GM06990 (cell line): ENCODE measurements at regions not wholly inside any gene's neighbourhood (a gene's known extent, or its start where the extent isn't known, plus 50 kb on each side); places are given as distances from the start of the nearest gene placed in this dataset.
"Not testable (repeated sequence)": the region's sequence is repeated elsewhere in the genome, so short reads cannot be mapped to it uniquely, and the experiment has no call there.

Source experiments
- DNase-seq: peaks from one replicate; pipeline ENCODE4 v3.0.0-alpha.2; 2011; ENCODE audit not compliant: insufficient read length; ENCODE audit errors: extremely low read depth
- H3K27me3 ChIP-seq: replicated peaks from 2 replicates; pipeline ENCODE4 v1.6.0; 2011; ENCODE audit warnings: low read length; ENCODE audit not compliant: control insufficient read depth, insufficient read depth
- H3K36me3 ChIP-seq: 2 replicates; pipeline ENCODE4 v1.5.1; 2011; ENCODE audit warnings: low read length; ENCODE audit not compliant: control insufficient read depth, insufficient read depth
- H3K4me3 ChIP-seq: replicated peaks from 2 replicates; pipeline ENCODE4 v1.5.1; 2011; ENCODE audit warnings: low read depth, mild to moderate bottlenecking, control low read depth, low read length
- TF ChIP-seq, protein P1 (sequence below): IDR thresholded peaks from 2 replicates; pipeline ENCODE4 v1.5.1; 2011; ENCODE audit warnings: low read length, control low read depth, mild to moderate bottlenecking, inconsistent platforms; ENCODE audit not compliant: insufficient read depth, poor library complexity, severe bottlenecking

DNA sequence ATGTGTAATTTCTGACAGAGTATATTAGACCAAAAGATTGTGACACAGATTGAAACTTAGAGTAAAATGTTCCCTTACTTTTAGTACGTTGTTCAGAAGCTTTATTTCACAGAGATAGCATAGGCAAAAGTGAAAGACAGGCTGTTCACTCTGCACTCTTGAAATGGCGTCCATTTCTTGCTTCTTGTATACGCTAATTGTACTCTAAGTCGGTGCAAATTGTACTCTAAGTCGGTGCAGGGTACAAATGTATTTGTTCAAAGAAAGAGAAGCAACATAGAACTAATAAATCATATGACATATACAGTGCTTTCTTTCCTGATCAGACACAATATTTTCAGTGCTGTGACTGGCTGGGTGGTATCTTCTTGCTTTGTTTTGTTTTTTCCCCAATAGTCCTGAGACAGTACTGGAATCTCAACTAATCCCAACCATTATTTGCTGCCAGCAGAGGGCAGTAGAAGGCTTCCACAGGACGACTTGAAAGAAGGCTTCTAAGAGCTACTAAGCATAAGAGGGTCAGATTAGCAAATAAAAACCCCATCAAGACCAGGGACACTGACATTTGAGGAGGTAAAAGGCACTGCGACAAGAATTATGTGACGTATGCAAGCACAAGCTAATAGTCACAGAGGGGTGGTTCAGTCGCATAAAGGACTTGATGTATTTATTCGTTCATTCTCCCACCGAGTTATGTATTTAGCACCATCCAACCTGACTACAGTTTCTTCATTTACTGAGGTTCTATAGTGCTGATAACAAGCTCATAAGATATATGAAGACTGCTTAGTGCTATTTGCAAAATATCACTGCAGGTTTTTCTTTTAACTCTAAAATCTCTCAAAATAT, 831.8 kb downstream of the TAF11L14 start:
- TF ChIP-seq, protein P1, sequence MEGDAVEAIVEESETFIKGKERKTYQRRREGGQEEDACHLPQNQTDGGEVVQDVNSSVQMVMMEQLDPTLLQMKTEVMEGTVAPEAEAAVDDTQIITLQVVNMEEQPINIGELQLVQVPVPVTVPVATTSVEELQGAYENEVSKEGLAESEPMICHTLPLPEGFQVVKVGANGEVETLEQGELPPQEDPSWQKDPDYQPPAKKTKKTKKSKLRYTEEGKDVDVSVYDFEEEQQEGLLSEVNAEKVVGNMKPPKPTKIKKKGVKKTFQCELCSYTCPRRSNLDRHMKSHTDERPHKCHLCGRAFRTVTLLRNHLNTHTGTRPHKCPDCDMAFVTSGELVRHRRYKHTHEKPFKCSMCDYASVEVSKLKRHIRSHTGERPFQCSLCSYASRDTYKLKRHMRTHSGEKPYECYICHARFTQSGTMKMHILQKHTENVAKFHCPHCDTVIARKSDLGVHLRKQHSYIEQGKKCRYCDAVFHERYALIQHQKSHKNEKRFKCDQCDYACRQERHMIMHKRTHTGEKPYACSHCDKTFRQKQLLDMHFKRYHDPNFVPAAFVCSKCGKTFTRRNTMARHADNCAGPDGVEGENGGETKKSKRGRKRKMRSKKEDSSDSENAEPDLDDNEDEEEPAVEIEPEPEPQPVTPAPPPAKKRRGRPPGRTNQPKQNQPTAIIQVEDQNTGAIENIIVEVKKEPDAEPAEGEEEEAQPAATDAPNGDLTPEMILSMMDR, result peak; percentile 69
- peak; percentile 5 for DNase-seq
- Histone ChIP-seq H3K36me3 (no peaks in the 10 kb centered on the region), H3K4me3 (no peak overlapping the region), H3K27me3 (no peaks in the 10 kb centered on the region)

DNA sequence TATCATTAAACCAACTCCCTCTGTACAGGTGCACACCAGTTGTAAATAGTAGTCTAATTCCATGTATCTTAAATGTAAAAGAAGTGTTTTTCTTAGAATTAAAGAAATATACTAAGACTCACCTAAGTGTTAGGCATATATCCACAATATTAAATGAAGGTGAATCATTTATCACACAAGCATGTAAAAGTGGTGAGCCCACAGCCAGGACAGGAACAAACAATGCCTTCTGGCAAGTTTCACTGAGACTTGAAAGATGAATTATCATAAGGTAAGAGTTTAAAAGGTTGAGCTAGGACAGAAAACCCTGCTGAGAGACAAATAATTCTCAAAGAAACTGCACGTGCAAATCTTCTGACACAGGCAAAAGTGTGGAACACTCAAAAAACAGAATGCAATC, 832.5 kb downstream of the TAF11L14 start:
- Histone ChIP-seq H3K4me3 (no peak overlapping the region), H3K36me3 (no peaks in the 10 kb centered on the region), H3K27me3 (no peaks in the 10 kb centered on the region)
- TF ChIP-seq, protein P1, result no peak
- no peak for DNase-seq

DNA sequence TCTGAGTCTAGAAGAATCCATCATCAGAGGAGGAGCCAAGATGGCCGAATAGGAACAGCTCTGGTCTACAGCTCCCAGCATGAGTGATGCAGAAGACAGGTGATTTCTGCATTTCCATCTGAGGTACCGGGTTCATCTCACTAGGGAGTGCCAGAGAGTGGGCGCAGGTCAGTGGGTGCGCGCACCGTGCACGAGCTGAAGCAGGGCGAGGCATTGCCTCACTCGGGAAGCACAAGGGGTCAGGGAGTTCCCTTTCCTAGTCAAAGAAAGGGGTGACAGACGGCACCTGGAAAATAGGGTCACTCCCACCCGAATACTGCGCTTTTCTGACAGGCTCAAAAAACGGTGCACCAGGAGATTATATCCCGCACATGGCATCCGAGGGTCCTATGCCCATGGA, 837.5 kb downstream of the TAF11L14 start:
- H3K36me3 ChIP-seq, H3K4me3 ChIP-seq, DNase-seq, H3K27me3 ChIP-seq: not testable (repeated sequence)

DNA sequence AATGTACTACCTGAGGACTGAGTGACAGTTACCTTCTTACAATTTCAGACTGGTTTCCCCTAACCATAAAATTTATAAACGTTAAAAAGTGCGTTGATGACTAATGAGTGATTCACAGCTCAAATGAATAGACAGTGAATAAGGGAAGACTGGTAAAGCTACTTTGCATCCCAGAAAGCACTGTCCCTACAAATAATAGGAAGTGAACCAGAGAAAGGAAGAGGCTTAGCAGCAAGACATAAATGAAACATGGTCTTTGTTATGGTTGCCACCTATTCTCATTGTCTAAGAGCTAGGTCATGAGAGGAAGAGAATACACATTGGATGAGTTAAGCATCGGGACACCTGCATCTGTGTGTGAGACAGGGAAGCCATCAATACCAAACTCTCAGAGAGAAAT, 849.2 kb downstream of the TAF11L14 start:
- Histone ChIP-seq H3K4me3 (no peak overlapping the region), H3K36me3 (no peaks in the 10 kb centered on the region), H3K27me3 (no peaks in the 10 kb centered on the region)
- TF ChIP-seq, protein P1, result no peak
- DNase-seq, result no peak

DNA sequence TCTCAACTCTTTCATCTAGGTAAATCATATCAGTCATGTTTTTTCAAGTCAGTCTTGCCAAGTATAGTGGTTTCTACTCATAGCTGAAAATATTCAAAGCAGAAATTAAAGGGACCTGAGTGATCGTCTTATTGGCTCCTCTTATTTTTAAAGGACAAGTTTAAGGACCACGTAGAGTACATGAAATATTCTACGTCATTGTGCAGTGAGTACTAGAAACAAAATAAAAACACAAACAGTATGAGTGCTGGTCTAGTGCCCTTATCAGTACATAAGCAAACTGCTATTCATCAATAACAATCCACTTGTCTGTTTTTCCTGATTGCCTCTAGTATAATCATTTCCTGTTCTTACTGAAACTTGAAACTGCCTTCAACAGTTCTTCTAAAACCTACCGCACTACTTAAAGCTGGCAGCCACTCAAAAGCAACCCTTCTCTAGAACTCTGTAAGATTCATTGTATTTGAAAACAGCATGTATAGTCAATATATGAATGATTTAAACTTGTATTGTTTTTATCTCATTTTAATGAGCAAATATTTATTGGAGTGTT, 853.7 kb downstream of the TAF11L14 start:
- no peak overlapping the region for H3K4me3 ChIP-seq
- no peaks in the 10 kb centered on the region for H3K27me3 ChIP-seq
- no peak for DNase-seq
- H3K36me3 ChIP-seq, result no peaks in the 10 kb centered on the region
- TF ChIP-seq, protein P1, result no peak

DNA sequence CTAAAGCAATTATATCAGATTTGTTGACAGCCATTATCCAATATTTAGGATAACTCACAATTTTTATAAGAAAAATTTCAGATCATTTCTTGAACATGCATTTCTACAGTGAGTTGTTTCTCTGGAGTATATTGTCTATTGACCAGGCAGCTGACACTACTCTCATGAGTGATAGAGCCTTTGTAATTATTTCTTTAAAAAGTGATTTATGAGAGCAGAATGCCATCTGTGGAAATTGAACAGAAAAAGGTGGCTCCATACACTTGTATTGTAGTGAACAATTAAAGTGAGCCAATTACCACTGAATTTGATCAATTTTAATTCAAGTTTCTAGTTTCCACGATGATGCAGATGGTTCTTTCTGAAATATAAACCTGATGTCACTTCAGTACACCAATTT, 855.4 kb downstream of the TAF11L14 start:
- H3K4me3 ChIP-seq, result no peak overlapping the region
- H3K36me3 ChIP-seq, result no peaks in the 10 kb centered on the region
- TF ChIP-seq, protein P1, result no peak
- H3K27me3 ChIP-seq, result no peaks in the 10 kb centered on the region
- no peak for DNase-seq
